ENCODE measurements at regions not wholly inside any gene's neighbourhood (a gene's known extent, or its start where the extent isn't known, plus 50 kb on each side); places are given as distances from the start of the nearest gene placed in this dataset.

DNA sequence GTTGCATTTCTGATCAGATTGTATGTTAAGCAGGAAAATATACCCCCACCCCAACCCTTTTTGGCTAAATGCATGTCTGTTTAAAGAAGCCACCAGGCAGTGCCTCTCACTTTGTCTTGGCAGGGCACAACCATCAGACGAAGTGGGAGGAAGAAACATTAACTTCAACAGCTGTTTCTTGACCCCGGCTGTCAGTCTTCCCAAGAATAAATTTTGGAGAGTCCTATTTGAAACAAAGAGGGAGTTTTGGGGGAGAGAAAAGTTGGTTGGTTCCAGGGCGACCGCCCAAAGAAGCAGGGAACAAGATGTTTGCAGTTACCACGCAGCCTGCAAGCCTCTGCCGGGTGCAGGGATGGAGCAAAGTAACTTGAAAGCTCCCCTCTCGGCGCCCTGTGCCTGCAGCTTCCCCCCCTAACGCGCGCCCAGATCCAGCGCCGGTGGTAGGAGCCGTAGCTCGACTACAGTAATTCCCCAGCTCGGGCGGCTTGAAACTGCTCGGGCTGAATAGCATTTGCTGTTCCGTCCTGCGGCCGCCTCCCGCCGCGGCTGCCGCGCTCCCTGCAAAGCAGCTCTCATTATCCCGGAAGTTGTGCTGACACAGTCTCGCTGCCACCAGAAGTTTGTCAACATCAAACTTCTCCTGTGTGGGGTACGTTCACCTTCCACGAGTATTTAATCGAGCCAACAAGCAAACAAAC lies 100.7 kb upstream of the SSBP2 start:
- no peaks in the 10 kb centered on the region for H3K27me3 ChIP-seq

DNA sequence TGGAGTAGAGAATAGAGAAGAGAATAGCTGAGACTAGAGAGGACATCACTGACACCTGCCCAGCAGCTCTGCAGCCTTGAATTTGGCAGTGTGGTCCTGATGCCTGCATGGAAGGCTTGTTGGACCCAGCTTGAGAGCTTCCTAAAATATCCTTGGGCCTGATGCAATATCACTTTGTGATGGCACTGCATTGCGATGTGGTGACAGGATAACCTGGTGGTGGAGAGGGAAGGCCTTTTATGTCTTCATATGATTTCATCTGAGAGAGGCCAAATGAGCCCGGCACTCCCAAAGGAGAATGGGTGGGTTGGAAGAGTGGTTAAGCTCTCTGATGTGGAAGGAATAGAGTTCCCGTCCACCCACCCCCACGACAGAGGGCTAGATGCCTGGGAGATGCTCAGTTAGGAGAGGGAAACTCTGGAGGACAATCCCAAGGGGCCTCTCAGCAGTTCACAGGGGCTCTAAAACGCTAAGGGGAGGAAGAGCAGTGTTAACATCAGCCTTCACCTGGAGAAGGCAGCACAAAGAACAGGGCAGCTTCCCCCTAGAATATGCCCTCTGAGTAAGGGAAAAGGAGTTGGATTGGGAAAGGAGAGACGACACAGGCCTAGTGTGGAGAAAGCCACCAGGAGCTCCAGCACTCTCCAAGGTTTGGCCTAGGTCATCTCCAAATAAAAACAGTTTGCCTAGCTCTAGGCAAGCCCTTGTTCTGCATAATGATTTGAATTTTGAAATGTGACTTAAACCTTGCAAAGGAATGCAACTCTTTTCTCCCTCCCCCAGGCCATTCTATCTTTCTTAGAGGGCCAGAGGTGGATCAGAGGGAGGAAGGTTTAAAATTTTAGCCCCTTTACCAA lies 99.8 kb upstream of the SSBP2 start:
- H3K4me1 ChIP-seq, result peaks cover 14% of the 10 kb centered on the region
- H3K9me3 ChIP-seq, result no peaks in the 10 kb centered on the region
- no peaks in the 10 kb centered on the region for H3K27me3 ChIP-seq
- H3K36me3 ChIP-seq (ENCODE audit: low read depth, missing control alignments), result no peaks in the 10 kb centered on the region
- H3K4me3 ChIP-seq, result peak overlapping the region in 1 of 2 donors; percentile 60
- DNase-seq, result no peak
- intact Hi-C loops (cut with DNase I; ENCODE audit: low total_unique reads), result loop anchor here (10.0 kb wide), 1 partner anchor 346 kb away; no protein-coding TSS in a partner anchor
- peak overlapping the region; percentile 49 to 75 for H3K27ac ChIP-seq
- no peak for TF ChIP-seq POLR2A (IDR thresholded peaks at IDR 0.05)
- TF ChIP-seq, protein P1, sequence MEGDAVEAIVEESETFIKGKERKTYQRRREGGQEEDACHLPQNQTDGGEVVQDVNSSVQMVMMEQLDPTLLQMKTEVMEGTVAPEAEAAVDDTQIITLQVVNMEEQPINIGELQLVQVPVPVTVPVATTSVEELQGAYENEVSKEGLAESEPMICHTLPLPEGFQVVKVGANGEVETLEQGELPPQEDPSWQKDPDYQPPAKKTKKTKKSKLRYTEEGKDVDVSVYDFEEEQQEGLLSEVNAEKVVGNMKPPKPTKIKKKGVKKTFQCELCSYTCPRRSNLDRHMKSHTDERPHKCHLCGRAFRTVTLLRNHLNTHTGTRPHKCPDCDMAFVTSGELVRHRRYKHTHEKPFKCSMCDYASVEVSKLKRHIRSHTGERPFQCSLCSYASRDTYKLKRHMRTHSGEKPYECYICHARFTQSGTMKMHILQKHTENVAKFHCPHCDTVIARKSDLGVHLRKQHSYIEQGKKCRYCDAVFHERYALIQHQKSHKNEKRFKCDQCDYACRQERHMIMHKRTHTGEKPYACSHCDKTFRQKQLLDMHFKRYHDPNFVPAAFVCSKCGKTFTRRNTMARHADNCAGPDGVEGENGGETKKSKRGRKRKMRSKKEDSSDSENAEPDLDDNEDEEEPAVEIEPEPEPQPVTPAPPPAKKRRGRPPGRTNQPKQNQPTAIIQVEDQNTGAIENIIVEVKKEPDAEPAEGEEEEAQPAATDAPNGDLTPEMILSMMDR (IDR thresholded peaks at IDR 0.05), result no peak
- 32 to 48% methylated on average over 6 of the region's 6 CpGs for WGBS, 2 donors

More for the DNA sequence above, 100.7 kb upstream of the SSBP2 start:
- 0% methylated on average over 31 of the region's 31 CpGs for WGBS, 2 donors
- no peaks in the 10 kb centered on the region for H3K9me3 ChIP-seq
- H3K4me1 ChIP-seq, result peaks cover 14% of the 10 kb centered on the region
- peak overlapping the region; percentile 45 to 60 for H3K4me3 ChIP-seq
- H3K36me3 ChIP-seq (ENCODE audit: low read depth, missing control alignments), result no peaks in the 10 kb centered on the region
- peak overlapping the region; percentile 49 to 75 for H3K27ac ChIP-seq
- intact Hi-C loops (cut with DNase I; ENCODE audit: low total_unique reads), result loop anchor here (1.0 to 10.0 kb wide), 2 partner anchors 100 to 347 kb away; partner anchors contain the start of gene SSBP2
- peak; percentile 97 for DNase-seq
- no peak for TF ChIP-seq POLR2A (IDR thresholded peaks at IDR 0.05)
- TF ChIP-seq, protein P1 (IDR thresholded peaks at IDR 0.05), result peak in 1 of 3 experiments; percentile 1

DNA sequence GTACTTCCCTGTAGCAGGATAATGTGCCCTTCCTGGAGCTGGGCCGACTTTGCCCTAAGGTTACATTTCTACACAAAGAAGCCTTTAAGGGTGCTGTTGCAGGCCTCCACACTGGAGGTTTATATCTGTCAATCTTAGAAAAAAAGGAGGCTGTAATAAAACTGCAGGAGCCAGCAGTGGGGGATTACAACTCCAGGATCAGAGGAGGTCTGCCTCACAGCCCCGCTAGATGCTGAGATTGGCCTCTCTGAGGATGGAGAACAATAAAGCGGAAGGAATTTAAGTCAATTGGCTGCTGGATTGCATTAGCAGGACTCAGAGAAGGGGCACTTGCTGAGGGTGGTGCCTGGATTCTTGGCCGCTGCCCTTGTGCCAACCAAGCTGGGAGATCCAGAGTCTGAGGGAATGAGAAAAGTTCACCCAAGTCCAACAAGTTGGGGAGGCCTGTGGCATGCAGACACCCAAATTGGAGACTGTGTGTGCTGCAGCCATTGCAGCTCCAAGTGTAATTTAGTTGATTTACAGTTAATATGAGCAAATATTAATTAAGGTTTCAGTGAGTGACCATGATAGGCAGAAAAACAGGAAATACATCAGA lies 99.0 kb upstream of the SSBP2 start:
- intact Hi-C loops (cut with DNase I; ENCODE audit: low total_unique reads), result loop anchor here (10.0 kb wide), 1 partner anchor 345 kb away; no protein-coding TSS in a partner anchor
- H3K9me3 ChIP-seq, result no peaks in the 10 kb centered on the region
- no peaks in the 10 kb centered on the region for H3K27me3 ChIP-seq
- 79 to 85% methylated on average over 4 of the region's 4 CpGs for WGBS, 2 donors
- peaks cover 14% of the 10 kb centered on the region for H3K4me1 ChIP-seq
- DNase-seq, result peak; percentile 26
- H3K4me3 ChIP-seq, result no peak overlapping the region
- H3K36me3 ChIP-seq (ENCODE audit: low read depth, missing control alignments), result no peaks in the 10 kb centered on the region
- no peak for TF ChIP-seq POLR2A (IDR thresholded peaks at IDR 0.05)
- TF ChIP-seq, protein P1 (IDR thresholded peaks at IDR 0.05), result no peak
- no peak overlapping the region for H3K27ac ChIP-seq

DNA sequence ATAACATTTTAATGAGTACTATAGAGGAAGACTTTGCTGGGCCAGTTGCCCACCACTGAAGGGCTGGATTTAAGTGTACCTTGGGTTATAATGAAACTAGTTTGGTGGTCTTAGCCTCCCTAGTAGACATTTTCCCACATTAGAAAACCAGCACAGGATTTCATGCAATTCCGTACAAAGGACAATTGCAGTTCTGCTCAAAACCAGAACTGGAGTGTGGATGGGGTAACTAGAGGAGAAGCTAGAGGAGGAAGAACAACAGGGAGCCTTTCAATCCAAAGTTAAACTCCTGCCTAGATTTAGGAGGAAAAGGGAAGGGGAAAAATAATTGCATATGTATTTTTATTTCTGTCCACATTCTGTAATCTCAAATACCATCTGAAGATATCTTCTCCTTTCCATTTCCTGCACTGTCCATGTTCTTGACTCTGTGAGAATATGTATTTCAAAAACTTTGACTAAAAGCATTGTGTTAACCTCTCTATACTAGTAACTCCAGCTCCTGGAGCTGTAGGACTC lies 97.5 kb upstream of the SSBP2 start:
- TF ChIP-seq POLR2A (IDR thresholded peaks at IDR 0.05), result no peak
- TF ChIP-seq, protein P1 (IDR thresholded peaks at IDR 0.05), result no peak
- Histone ChIP-seq H3K27ac (no peak overlapping the region), H3K36me3 (ENCODE audit: low read depth, missing control alignments) (no peaks in the 10 kb centered on the region), H3K27me3 (no peaks in the 10 kb centered on the region), H3K9me3 (no peaks in the 10 kb centered on the region), H3K4me1 (peaks cover 14% of the 10 kb centered on the region), H3K4me3 (no peak overlapping the region)
- peak; percentile 28 for DNase-seq
- intact Hi-C loops (cut with DNase I; ENCODE audit: low total_unique reads), result no loop called here
- 24 to 39% methylated on average over 1 of the region's 1 CpG for WGBS, 2 donors

Data from testis (tissue), 2 donors.